Neural progenitor cell (in vitro differentiated cells): ENCODE measurements at regions not wholly inside any gene's neighbourhood (a gene's known extent, or its start where the extent isn't known, plus 50 kb on each side); places are given as distances from the start of the nearest gene placed in this dataset.

Source experiments
- DNase-seq: peaks from one replicate; pipeline ENCODE4 v3.0.0-alpha.2; 2016; ENCODE audit warnings: low spot score
- H2AFZ ChIP-seq: fragments of 200-600 bp; sonication (generic); replicated peaks from 2 replicates; pipeline ENCODE4 v1.6.1; 2016; ENCODE audit warnings: antibody characterized with exemption
- H3F3A ChIP-seq: fragments of 200-600 bp; sonication (generic); 2 replicates; pipeline ENCODE4 v1.6.1; 2016; ENCODE audit warnings: antibody characterized with exemption, low read depth
- H3K27ac ChIP-seq: fragments of 200-600 bp; sonication (generic); 2 replicates; pipeline ENCODE4 v1.5.1; 2016; ENCODE audit warnings: mild to moderate bottlenecking
- H3K27me3 ChIP-seq: fragments of 200-600 bp; sonication (generic); 2 replicates; pipeline ENCODE4 v1.6.1; 2016; ENCODE audit warnings: mild to moderate bottlenecking, moderate library complexity
- H3K36me3 ChIP-seq: fragments of 200-600 bp; sonication (generic); 2 replicates; pipeline ENCODE4 v1.5.1; 2016
- H3K4me1 ChIP-seq: fragments of 200-600 bp; sonication (generic); 2 replicates; pipeline ENCODE4 v1.6.1; 2016; ENCODE audit warnings: mixed run types
- H3K4me2 ChIP-seq: fragments of 200-600 bp; sonication (generic); 2 replicates; pipeline ENCODE4 v1.6.1; 2016
- H3K4me3 ChIP-seq: fragments of 200-600 bp; sonication (generic); 2 replicates; pipeline ENCODE4 v1.5.1; 2016
- H3K79me2 ChIP-seq: fragments of 200-600 bp; sonication (generic); 2 replicates; pipeline ENCODE4 v1.6.1; 2016; ENCODE audit warnings: low read depth
- H3K9ac ChIP-seq: fragments of 200-600 bp; sonication (generic); 2 replicates; pipeline ENCODE4 v1.6.1; 2016
- H3K9me3 ChIP-seq: fragments of 200-600 bp; sonication (generic); 2 replicates; pipeline ENCODE4 v1.5.1; 2016; ENCODE audit warnings: low read depth
- H4K20me1 ChIP-seq: fragments of 200-600 bp; sonication (generic); 2 replicates; pipeline ENCODE4 v1.6.1; 2016; ENCODE audit warnings: low read depth
- H3K27ac Mint-ChIP-seq: 3 replicates; pipeline ENCODE4 v1.8.0; 2021; ENCODE audit warnings: mixed read lengths
- H3K27me3 Mint-ChIP-seq: 2 replicates; pipeline ENCODE4 v1.8.0; 2022; ENCODE audit warnings: low read depth, mild to moderate bottlenecking, inconsistent platforms, moderate library complexity, mixed read lengths; ENCODE audit not compliant: insufficient read depth
- H3K36me3 Mint-ChIP-seq: 3 replicates; pipeline ENCODE4 v1.8.0; 2021; ENCODE audit warnings: mixed read lengths
- H3K4me1 Mint-ChIP-seq: 3 replicates; pipeline ENCODE4 v1.8.0; 2021; ENCODE audit warnings: mixed read lengths
- H3K4me3 Mint-ChIP-seq: 3 replicates; pipeline ENCODE4 v1.8.0; 2021; ENCODE audit warnings: mild to moderate bottlenecking, moderate library complexity, mixed read lengths
- H3K9me3 Mint-ChIP-seq: 3 replicates; pipeline ENCODE4 v1.8.0; 2020; ENCODE audit warnings: mixed read lengths
- EZH2 ChIP-seq: fragments of 200-600 bp; sonication (generic); IDR thresholded peaks from 2 replicates; pipeline ENCODE4 v1.6.1; 2017; ENCODE audit warnings: antibody characterized with exemption, mild to moderate bottlenecking, moderate library complexity
- EZH2phosphoT487 ChIP-seq: fragments of 200-600 bp; sonication (generic); IDR thresholded peaks from 2 replicates; pipeline ENCODE4 v1.6.1; 2017; ENCODE audit warnings: antibody characterized with exemption
- TF ChIP-seq, protein P1 (sequence below): fragments of 200-600 bp; sonication (generic); IDR thresholded peaks from 2 replicates; pipeline ENCODE4 v1.5.1; 2017; ENCODE audit warnings: antibody characterized with exemption, mild to moderate bottlenecking

- Histone ChIP-seq H3K27me3 (no peaks in the 10 kb centered on the region), H3K79me2 (no peaks in the 10 kb centered on the region), H4K20me1 (no peaks in the 10 kb centered on the region), H3K27ac (peak overlapping the region; percentile 37), H3K36me3 (no peaks in the 10 kb centered on the region), H3K4me1 (peaks cover 34% of the 10 kb centered on the region), H3K4me2 (peak overlapping the region; percentile 64), H3K9ac (no peak overlapping the region), H2AFZ (no peak overlapping the region), H3F3A (peaks cover 19% of the 10 kb centered on the region), H3K9me3 (no peaks in the 10 kb centered on the region), H3K4me3 (no peak overlapping the region)
- peaks cover 2% of the 10 kb centered on the region for H3K9me3 Mint-ChIP-seq
- peaks cover 6% of the 10 kb centered on the region for H3K27me3 Mint-ChIP-seq
- no peaks in the 10 kb centered on the region for H3K36me3 Mint-ChIP-seq
- TF ChIP-seq EZH2phosphoT487 = no peak
- peaks cover 21% of the 10 kb centered on the region for H3K4me1 Mint-ChIP-seq
- no peak overlapping the region for H3K4me3 Mint-ChIP-seq
- DNase-seq = no peak
- no peak overlapping the region for H3K27ac Mint-ChIP-seq
Measured at GRCh38 chr10:35950701-35951100, 308.6 kb upstream of the FZD8 start.

DNA sequence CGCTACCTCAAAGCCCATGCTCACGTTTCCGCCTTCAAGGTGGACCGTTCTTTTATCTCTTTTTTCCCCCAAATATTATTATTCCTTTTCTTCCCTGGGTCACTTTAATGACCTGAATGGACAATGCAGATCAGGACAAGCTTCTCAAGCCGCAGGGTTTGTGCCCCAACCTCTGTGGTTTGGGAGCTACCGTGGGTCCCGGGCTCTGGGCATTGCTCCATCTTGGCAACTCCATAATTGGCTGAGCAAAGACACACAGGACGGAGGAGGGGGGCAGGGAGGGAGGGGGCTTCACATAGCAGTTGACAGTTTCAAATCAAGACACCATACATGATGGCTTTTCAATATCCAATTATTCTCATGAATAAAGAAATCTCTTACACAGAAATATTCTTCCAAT lies 308.1 kb upstream of the FZD8 start:
- Mint-ChIP-seq H3K27me3 (peaks cover 5% of the 10 kb centered on the region), H3K36me3 (no peaks in the 10 kb centered on the region), H3K9me3 (peaks cover 2% of the 10 kb centered on the region), H3K27ac (no peak overlapping the region), H3K4me1 (peaks cover 24% of the 10 kb centered on the region), H3K4me3 (peak overlapping the region; percentile 5)
- Histone ChIP-seq H3K36me3 (no peaks in the 10 kb centered on the region), H3K27ac (peak overlapping the region; percentile 81), H3K79me2 (no peaks in the 10 kb centered on the region), H3K4me3 (peak overlapping the region; percentile 16), H4K20me1 (no peaks in the 10 kb centered on the region), H3K9ac (no peak overlapping the region), H3K4me1 (peaks cover 34% of the 10 kb centered on the region), H3K4me2 (peak overlapping the region; percentile 64), H3K9me3 (no peaks in the 10 kb centered on the region), H3F3A (peaks cover 19% of the 10 kb centered on the region), H2AFZ (no peak overlapping the region), H3K27me3 (no peaks in the 10 kb centered on the region)
- DNase-seq = no peak
- no peak for TF ChIP-seq EZH2
- TF ChIP-seq, protein P1, sequence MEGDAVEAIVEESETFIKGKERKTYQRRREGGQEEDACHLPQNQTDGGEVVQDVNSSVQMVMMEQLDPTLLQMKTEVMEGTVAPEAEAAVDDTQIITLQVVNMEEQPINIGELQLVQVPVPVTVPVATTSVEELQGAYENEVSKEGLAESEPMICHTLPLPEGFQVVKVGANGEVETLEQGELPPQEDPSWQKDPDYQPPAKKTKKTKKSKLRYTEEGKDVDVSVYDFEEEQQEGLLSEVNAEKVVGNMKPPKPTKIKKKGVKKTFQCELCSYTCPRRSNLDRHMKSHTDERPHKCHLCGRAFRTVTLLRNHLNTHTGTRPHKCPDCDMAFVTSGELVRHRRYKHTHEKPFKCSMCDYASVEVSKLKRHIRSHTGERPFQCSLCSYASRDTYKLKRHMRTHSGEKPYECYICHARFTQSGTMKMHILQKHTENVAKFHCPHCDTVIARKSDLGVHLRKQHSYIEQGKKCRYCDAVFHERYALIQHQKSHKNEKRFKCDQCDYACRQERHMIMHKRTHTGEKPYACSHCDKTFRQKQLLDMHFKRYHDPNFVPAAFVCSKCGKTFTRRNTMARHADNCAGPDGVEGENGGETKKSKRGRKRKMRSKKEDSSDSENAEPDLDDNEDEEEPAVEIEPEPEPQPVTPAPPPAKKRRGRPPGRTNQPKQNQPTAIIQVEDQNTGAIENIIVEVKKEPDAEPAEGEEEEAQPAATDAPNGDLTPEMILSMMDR = no peak
- no peak for TF ChIP-seq EZH2phosphoT487

GRCh38 chr10:35949811-35950211 lies 307.7 kb upstream of the FZD8 start:
- no peaks in the 10 kb centered on the region for H3K9me3 ChIP-seq
- no peaks in the 10 kb centered on the region for H3K79me2 ChIP-seq
- H3F3A ChIP-seq = peaks cover 19% of the 10 kb centered on the region
- H2AFZ ChIP-seq = no peak overlapping the region
- Mint-ChIP-seq H3K27me3 (peaks cover 5% of the 10 kb centered on the region), H3K36me3 (no peaks in the 10 kb centered on the region), H3K4me3 (peak overlapping the region; percentile 5), H3K4me1 (peaks cover 27% of the 10 kb centered on the region), H3K27ac (no peak overlapping the region), H3K9me3 (peaks cover 2% of the 10 kb centered on the region)
- TF ChIP-seq EZH2 (no peak), EZH2phosphoT487 (no peak)
- TF ChIP-seq, protein P1 = no peak
- no peaks in the 10 kb centered on the region for H3K27me3 ChIP-seq
- peak; percentile 76 for DNase-seq
- peaks cover 34% of the 10 kb centered on the region for H3K4me1 ChIP-seq
- H3K4me2 ChIP-seq = peak overlapping the region; percentile 64
- H3K36me3 ChIP-seq = no peaks in the 10 kb centered on the region
- peak overlapping the region; percentile 81 for H3K27ac ChIP-seq
- H3K4me3 ChIP-seq = peak overlapping the region; percentile 16
- H4K20me1 ChIP-seq = no peaks in the 10 kb centered on the region
- H3K9ac ChIP-seq = no peak overlapping the region

GRCh38 chr10:35946556-35946955 lies 304.5 kb upstream of the FZD8 start:
- H3K27me3 Mint-ChIP-seq = peaks cover 4% of the 10 kb centered on the region
- Histone ChIP-seq H3K9ac (no peak overlapping the region), H3K27me3 (no peaks in the 10 kb centered on the region), H3K36me3 (no peaks in the 10 kb centered on the region), H3K4me3 (no peak overlapping the region), H4K20me1 (no peaks in the 10 kb centered on the region), H3K9me3 (no peaks in the 10 kb centered on the region), H2AFZ (no peak overlapping the region), H3F3A (peaks cover 19% of the 10 kb centered on the region), H3K4me1 (peaks cover 29% of the 10 kb centered on the region), H3K4me2 (no peak overlapping the region), H3K27ac (no peak overlapping the region), H3K79me2 (no peaks in the 10 kb centered on the region)
- H3K36me3 Mint-ChIP-seq = no peaks in the 10 kb centered on the region
- TF ChIP-seq EZH2 = no peak
- DNase-seq = no peak
- no peak overlapping the region for H3K4me3 Mint-ChIP-seq
- no peak overlapping the region for H3K27ac Mint-ChIP-seq
- H3K4me1 Mint-ChIP-seq = peaks cover 27% of the 10 kb centered on the region
- H3K9me3 Mint-ChIP-seq = peaks cover 2% of the 10 kb centered on the region
